Thymus (tissue), 11 donors: ENCODE measurements at regions not wholly inside any gene's neighbourhood (a gene's known extent, or its start where the extent isn't known, plus 50 kb on each side); places are given as distances from the start of the nearest gene placed in this dataset.

ENCODE experiments used
- DNase-seq, 9 donors: peaks; one replicate each; pipeline ENCODE4 v3.0.0-alpha.2; 2013; ENCODE audit warnings: low spot score in 9 of 9, low read depth in 6 of 9, missing footprints in 1 of 9
- H3K27ac ChIP-seq, 2 donors: one replicate each; pipeline ENCODE4 v1.5.1; 2013; ENCODE audit warnings: control low read depth in 1 of 2, low read depth in 1 of 2, low read length in 1 of 2, mild to moderate bottlenecking in 1 of 2, moderate library complexity in 1 of 2
- H3K27me3 ChIP-seq, 2 donors: one replicate each; pipeline ENCODE4 v1.5.1; 2013; ENCODE audit warnings: low read length in 1 of 2; ENCODE audit not compliant: control insufficient read depth in 2 of 2, insufficient read depth in 1 of 2
- H3K36me3 ChIP-seq, 2 donors: one replicate each; pipeline ENCODE4 v1.5.1; 2013; ENCODE audit warnings: low read length in 1 of 2, mild to moderate bottlenecking in 1 of 2, moderate library complexity in 1 of 2; ENCODE audit not compliant: control insufficient read depth in 2 of 2, insufficient read depth in 2 of 2
- H3K4me1 ChIP-seq, 2 donors: one replicate each; pipeline ENCODE4 v1.5.1; 2013; ENCODE audit warnings: low read length in 2 of 2; ENCODE audit not compliant: control insufficient read depth in 2 of 2, insufficient read depth in 2 of 2
- H3K4me3 ChIP-seq, 2 donors: one replicate each; pipeline ENCODE4 v1.5.1; 2013; ENCODE audit warnings: low read length in 2 of 2, control low read depth in 1 of 2, mild to moderate bottlenecking in 1 of 2
- H3K9me3 ChIP-seq, 2 donors: one replicate each; pipeline ENCODE4 v1.5.1; 2013; ENCODE audit warnings: low read length in 1 of 2, mild to moderate bottlenecking in 1 of 2; ENCODE audit not compliant: control insufficient read depth in 2 of 2, insufficient read depth in 1 of 2
- WGBS: extraction: QIAGEN DNeasy Blood & Tissue Kit; methylation state at CpG from one replicate; pipeline ENCODE4 v1.1.7; 2013; 5-methylcytosine and 5-hydroxymethylcytosine counted together
- donor health status: healthy.

DNA sequence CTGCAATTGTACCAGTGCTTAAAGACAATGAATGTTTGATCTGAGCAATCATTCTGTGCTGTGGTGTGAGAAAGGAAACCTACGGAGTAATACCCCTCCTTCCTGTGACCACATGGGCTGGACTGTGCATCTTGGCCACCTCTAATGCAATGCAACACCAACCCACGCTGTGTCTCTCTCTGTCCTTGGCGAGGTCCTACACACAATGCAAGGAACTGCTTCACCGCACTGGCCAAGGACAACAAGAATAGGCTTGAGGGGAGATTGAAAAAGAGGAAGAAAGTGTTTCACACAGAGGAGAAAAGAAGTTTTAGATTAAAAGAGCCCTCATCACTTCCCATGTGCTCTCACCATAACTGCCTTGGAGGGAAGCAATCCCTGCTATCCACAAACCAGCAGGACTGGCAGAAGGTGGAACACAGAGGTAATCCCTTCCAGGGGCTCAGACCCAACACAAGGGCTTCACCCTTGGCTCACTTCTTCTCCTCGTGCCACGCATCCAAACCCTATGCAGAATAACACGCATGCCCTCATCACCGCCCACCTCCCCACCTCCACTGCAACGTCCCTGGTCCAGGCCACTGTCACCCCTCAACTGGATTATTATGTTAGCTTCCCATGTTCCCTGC, 112.5 kb upstream of the ERG start:
- H3K27ac ChIP-seq, result no peak overlapping the region

DNA sequence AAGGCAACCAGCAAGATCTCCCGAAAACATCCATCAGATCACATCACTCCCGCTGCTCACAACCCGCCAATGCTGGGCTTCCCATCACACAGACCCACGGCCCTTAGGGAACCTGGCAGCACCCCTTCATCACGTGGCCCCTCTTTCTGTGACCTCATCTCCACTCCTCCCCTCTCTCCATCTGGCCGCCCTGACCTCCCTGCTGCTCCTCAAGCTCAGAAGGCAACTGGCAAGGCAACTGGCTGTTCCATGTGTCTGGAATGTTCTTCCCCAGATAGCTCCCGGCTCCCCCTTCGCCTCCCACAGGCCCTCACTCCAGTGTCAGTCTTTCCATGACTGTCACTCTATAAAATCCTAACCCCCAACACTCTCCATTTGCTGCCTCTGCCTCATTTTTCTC, 113.0 kb upstream of the ERG start:
- 90% methylated on average over 8 of the region's 8 CpGs for WGBS
- H3K4me3 ChIP-seq, result no peak overlapping the region
- no peak for DNase-seq
- no peaks in the 10 kb centered on the region for H3K4me1 ChIP-seq
- H3K27me3 ChIP-seq, result no peaks in the 10 kb centered on the region
- H3K36me3 ChIP-seq, result no peaks in the 10 kb centered on the region
- no peak overlapping the region for H3K27ac ChIP-seq
- H3K9me3 ChIP-seq, result no peaks in the 10 kb centered on the region

More for the DNA sequence above, 112.5 kb upstream of the ERG start:
- H3K4me1 ChIP-seq, result no peaks in the 10 kb centered on the region
- H3K4me3 ChIP-seq, result no peak overlapping the region
- no peaks in the 10 kb centered on the region for H3K27me3 ChIP-seq
- 87% methylated on average over 9 of the region's 9 CpGs for WGBS
- no peak for DNase-seq
- no peaks in the 10 kb centered on the region for H3K36me3 ChIP-seq
- no peaks in the 10 kb centered on the region for H3K9me3 ChIP-seq

DNA sequence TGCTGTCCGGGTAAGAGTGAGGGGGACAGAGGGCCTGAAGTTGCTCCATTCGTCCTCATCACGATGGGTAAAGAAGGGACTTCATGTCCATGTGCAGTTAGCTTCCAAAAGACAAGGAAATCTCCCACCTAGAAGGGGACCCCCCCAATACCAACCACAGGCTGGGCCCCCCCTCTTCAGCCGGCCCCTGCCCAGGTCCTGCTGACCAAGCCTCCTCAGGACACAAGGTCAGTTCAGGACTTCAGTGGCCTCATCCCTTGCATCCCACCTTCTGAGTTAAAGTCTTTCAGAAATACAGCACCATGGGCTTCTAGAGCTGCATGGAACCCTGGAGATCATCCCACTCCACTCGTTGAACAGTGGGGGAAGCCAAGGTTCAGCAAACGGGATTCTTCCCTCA, 115.4 kb upstream of the ERG start:
- Histone ChIP-seq H3K27me3 (no peaks in the 10 kb centered on the region), H3K27ac (no peak overlapping the region), H3K9me3 (no peaks in the 10 kb centered on the region), H3K36me3 (no peaks in the 10 kb centered on the region), H3K4me3 (no peak overlapping the region), H3K4me1 (no peaks in the 10 kb centered on the region)
- 97% methylated on average over 6 of the region's 6 CpGs for WGBS
- no peak for DNase-seq

DNA sequence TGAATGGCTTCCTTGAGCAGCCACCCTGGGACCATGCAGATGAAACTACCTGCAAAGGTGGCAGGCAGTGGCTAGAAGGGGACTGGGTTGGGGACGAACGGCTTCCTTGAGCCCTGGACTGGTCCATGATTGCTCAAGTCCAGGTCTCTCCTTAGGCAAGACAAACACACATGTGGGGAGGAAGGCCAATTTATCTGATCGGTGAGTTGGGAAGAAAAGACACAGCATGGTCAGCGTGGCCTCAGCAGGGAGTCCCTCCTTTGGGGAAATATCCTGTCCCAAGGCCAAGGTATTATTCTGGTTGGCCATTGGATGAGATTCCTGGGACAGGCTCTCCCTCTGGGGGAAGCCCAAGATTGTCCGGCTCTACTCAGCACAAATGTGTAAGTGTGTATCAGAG, 116.3 kb upstream of the ERG start:
- Histone ChIP-seq H3K27me3 (no peaks in the 10 kb centered on the region), H3K4me1 (no peaks in the 10 kb centered on the region), H3K9me3 (no peaks in the 10 kb centered on the region), H3K4me3 (no peak overlapping the region), H3K27ac (no peak overlapping the region), H3K36me3 (no peaks in the 10 kb centered on the region)
- WGBS, result 98% methylated on average over 5 of the region's 5 CpGs
- DNase-seq, result no peak

DNA sequence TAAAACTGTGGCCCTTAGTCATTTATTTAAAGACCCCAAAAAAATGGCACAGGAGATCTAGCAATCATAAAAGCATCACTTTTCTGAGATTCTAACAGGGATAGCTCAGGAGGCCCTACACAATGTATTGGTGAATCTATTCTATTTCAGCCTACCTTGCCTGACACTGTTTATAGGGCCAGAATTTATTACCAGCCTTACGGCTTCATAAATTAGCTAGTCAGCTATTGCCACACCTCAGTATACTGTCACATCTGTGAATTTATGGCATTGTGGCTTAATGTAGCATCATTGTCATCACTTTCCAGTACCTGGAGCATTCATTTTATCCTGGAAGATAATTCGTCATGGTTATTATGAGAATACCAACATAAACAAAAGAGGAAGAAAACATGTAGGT, 121.2 kb upstream of the ERG start:
- no peaks in the 10 kb centered on the region for H3K36me3 ChIP-seq
- 93% methylated on average over 2 of the region's 2 CpGs for WGBS
- H3K27me3 ChIP-seq, result no peaks in the 10 kb centered on the region

DNA sequence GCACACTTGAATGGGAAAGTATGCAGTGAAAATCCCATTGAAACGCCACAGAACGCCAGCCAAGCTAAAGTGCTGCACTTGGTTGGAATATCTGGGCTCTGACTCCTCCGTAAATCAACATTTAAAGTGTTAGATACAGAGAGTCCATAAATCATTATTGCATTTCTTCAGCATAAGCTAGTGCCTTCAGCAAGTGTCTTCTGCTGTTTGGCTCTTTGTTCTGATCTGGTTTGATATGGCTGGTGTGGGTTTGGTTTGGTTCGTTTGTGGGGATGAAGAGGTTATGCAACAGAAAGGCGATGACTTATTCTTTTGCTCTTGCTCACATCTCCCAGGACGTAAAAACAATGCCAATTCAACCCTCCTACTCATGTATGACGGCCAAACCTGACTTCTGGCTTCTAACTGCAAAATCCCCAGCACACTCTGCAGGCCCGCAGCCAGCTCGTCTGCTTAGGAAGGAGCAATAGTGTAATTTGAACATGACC, 121.8 kb upstream of the ERG start:
- Histone ChIP-seq H3K27me3 (no peaks in the 10 kb centered on the region), H3K4me1 (peaks cover 0 to 4% of the 10 kb centered on the region in 2 donors), H3K9me3 (no peaks in the 10 kb centered on the region), H3K36me3 (no peaks in the 10 kb centered on the region), H3K27ac (no peak overlapping the region), H3K4me3 (no peak overlapping the region)
- WGBS, result 82% methylated on average over 9 of the region's 9 CpGs
- DNase-seq, result no peak

More for the DNA sequence above, 121.2 kb upstream of the ERG start:
- Histone ChIP-seq H3K27ac (no peak overlapping the region), H3K4me3 (no peak overlapping the region), H3K4me1 (peaks cover 0 to 4% of the 10 kb centered on the region in 2 donors), H3K9me3 (no peaks in the 10 kb centered on the region)
- DNase-seq, result no peak

DNA sequence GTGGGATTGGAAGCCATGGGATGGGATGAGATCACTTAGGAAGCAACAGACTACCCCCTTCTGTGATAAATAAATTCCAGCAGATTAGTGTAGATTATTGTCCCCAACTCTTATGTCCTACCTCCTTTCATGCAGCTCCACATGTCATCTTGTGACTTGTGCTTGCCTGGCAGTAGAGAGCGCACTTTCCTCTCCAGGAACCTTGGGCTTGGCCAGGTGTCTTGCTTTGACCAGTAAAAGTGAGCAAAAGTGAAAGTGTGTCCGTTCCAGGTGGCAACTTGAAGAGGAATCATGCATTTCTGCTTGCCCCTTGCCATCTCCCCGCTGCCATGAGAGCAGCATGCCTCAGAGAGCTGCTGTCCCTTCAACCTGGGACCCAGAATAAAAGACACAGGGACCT, 122.9 kb upstream of the ERG start:
- no peaks in the 10 kb centered on the region for H3K27me3 ChIP-seq
- H3K27ac ChIP-seq, result no peak overlapping the region
- no peak overlapping the region for H3K4me3 ChIP-seq
- H3K36me3 ChIP-seq, result no peaks in the 10 kb centered on the region
- WGBS, result 78% methylated on average over 3 of the region's 3 CpGs
- peaks cover 0 to 4% of the 10 kb centered on the region in 2 donors for H3K4me1 ChIP-seq
- peak in 1 of 9 donors; percentile 10 for DNase-seq
- H3K9me3 ChIP-seq, result no peaks in the 10 kb centered on the region

DNA sequence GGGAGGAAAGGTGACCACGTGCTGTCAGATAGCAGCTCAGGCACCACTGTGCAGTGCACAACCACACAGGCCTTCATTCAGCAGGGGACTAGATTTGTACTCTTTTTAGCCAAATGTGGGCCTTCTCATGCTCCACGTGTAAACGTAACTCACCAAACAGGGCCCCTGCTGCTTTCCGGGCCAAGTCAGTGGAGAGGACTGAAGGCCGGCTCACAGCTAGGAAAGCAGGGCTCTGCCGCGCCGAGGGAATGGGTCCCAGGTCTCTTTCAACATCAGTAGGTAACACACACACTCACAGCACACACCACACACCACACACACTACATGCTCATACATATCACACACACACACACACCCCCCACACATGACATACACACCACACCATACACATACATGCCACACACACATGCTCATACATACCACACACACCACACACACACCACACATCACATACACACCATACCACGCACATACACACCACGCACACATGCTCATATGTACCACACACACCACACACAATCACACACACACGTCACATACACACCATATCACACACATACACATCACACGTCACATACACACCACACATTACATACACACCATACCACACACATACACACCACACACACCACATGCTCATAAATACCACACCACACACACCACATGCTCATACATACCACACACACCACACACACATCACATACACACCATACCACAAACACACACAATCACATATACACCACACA, 124.0 kb upstream of the ERG start:
- no peak overlapping the region for H3K4me3 ChIP-seq
- DNase-seq, result no peak
- no peak overlapping the region for H3K27ac ChIP-seq
- no peaks in the 10 kb centered on the region for H3K9me3 ChIP-seq
- H3K27me3 ChIP-seq, result no peaks in the 10 kb centered on the region
- no peaks in the 10 kb centered on the region for H3K36me3 ChIP-seq
- 99% methylated on average over 12 of the region's 12 CpGs for WGBS
- peaks cover 0 to 4% of the 10 kb centered on the region in 2 donors for H3K4me1 ChIP-seq

DNA sequence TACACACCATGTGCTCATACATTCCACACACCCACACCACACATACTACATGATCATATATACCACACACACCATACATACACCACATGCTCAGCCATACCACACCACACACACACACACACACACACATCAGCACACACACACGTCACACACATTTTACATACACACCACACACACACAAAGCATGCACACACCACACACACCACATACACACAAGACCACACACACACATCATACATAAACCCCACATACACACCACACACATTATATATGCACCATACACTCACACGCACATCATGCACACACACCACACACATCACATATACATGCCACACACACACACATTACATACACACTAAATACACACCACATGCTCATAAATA, 124.5 kb upstream of the ERG start:
- no peaks in the 10 kb centered on the region for H3K9me3 ChIP-seq
- WGBS, result 50% methylated on average over 2 of the region's 2 CpGs
- no peaks in the 10 kb centered on the region for H3K27me3 ChIP-seq
- H3K4me1 ChIP-seq, result peaks cover 0 to 4% of the 10 kb centered on the region in 2 donors
- H3K27ac ChIP-seq, result no peak overlapping the region
- no peak overlapping the region for H3K4me3 ChIP-seq
- DNase-seq, result no peak
- no peaks in the 10 kb centered on the region for H3K36me3 ChIP-seq
